ENCODE measurements at regions not wholly inside any gene's neighbourhood (a gene's known extent, or its start where the extent isn't known, plus 50 kb on each side); places are given as distances from the start of the nearest gene placed in this dataset.

DNA sequence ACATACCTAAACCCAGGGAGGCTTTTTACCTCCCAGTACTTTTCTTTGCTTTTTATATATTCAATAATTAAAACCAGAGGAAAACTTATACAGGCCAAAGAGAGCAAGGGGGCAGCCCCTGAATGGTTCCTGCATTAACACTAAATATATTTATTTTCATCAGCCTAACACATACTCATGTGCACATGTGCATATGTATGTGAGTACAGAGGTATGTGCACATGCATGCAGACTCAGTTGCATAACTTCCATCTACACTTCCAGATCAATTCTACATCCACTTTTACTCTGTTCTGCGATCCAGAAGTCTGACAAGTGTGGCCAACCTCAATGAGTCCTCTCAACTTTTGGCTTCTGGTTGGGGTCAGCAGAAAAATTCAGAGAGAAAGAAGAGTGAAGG lies 794.2 kb downstream of the DHX35 start:
- TF ChIP-seq, protein P1, sequence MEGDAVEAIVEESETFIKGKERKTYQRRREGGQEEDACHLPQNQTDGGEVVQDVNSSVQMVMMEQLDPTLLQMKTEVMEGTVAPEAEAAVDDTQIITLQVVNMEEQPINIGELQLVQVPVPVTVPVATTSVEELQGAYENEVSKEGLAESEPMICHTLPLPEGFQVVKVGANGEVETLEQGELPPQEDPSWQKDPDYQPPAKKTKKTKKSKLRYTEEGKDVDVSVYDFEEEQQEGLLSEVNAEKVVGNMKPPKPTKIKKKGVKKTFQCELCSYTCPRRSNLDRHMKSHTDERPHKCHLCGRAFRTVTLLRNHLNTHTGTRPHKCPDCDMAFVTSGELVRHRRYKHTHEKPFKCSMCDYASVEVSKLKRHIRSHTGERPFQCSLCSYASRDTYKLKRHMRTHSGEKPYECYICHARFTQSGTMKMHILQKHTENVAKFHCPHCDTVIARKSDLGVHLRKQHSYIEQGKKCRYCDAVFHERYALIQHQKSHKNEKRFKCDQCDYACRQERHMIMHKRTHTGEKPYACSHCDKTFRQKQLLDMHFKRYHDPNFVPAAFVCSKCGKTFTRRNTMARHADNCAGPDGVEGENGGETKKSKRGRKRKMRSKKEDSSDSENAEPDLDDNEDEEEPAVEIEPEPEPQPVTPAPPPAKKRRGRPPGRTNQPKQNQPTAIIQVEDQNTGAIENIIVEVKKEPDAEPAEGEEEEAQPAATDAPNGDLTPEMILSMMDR (IDR thresholded peaks at IDR 0.05) = no peak
- no peak for TF ChIP-seq POLR2A (IDR thresholded peaks at IDR 0.05)

Data from ovary (tissue), 3 donors.